HG02588 (cell line): ENCODE measurements at regions not wholly inside any gene's neighbourhood (a gene's known extent, or its start where the extent isn't known, plus 50 kb on each side); places are given as distances from the start of the nearest gene placed in this dataset.
"Not testable (repeated sequence)": the region's sequence is repeated elsewhere in the genome, so short reads cannot be mapped to it uniquely, and the experiment has no call there.

Source experiments
- ATAC-seq: cut with Tn5 transposase; IDR thresholded peaks from one replicate; pipeline ENCODE4 v1.9.1; 2021; ENCODE audit warnings: mild to moderate bottlenecking, moderate library complexity; ENCODE audit not compliant: unreplicated experiment

- ATAC-seq, result no peak
These were observed 49.9 kb upstream of the GAS1 start for GRCh38 chr9:86997156-86997555.

- no peak for ATAC-seq
These were observed 50.6 kb upstream of the GAS1 start for GRCh38 chr9:86997951-86998350.

GRCh38 chr9:87002517-87002916 lies 55.2 kb upstream of the GAS1 start:
- ATAC-seq, result no peak

GRCh38 chr9:87004016-87004415 lies 56.7 kb upstream of the GAS1 start:
- ATAC-seq, result no peak

- ATAC-seq, result no peak
These were observed 59.6 kb upstream of the GAS1 start for GRCh38 chr9:87006956-87007355.

- no peak for ATAC-seq
These were observed 60.5 kb upstream of the GAS1 start for GRCh38 chr9:87007711-87008366.

GRCh38 chr9:87008667-87009066 lies 61.4 kb upstream of the GAS1 start:
- no peak for ATAC-seq

GRCh38 chr9:87010626-87011025 lies 63.3 kb upstream of the GAS1 start:
- ATAC-seq, result no peak

- ATAC-seq, result no peak
These were observed 64.2 kb upstream of the GAS1 start for GRCh38 chr9:87011551-87011950.

GRCh38 chr9:87013490-87013889 lies 66.2 kb upstream of the GAS1 start:
- ATAC-seq, result no peak

- no peak for ATAC-seq
These were observed 67.1 kb upstream of the GAS1 start for GRCh38 chr9:87014436-87014835.

GRCh38 chr9:87016681-87017080 lies 69.4 kb upstream of the GAS1 start:
- ATAC-seq, result no peak

GRCh38 chr9:87020169-87020950 lies 73.1 kb upstream of the GAS1 start:
- no peak for ATAC-seq

GRCh38 chr9:87022178-87022577 lies 74.9 kb upstream of the GAS1 start:
- ATAC-seq, result no peak

GRCh38 chr9:87026204-87026603 lies 78.9 kb upstream of the GAS1 start:
- no peak for ATAC-seq

- not testable (repeated sequence) for ATAC-seq
These were observed 81.5 kb upstream of the GAS1 start for GRCh38 chr9:87028836-87029235.

- ATAC-seq, result no peak
These were observed 82.6 kb upstream of the GAS1 start for GRCh38 chr9:87029905-87030304.

GRCh38 chr9:87034841-87035240 lies 87.5 kb upstream of the GAS1 start:
- ATAC-seq, result no peak

GRCh38 chr9:87035879-87036278 lies 88.6 kb upstream of the GAS1 start:
- no peak for ATAC-seq

GRCh38 chr9:87036506-87036905 lies 89.2 kb upstream of the GAS1 start:
- ATAC-seq, result no peak

- ATAC-seq, result no peak
These were observed 92.6 kb upstream of the GAS1 start for GRCh38 chr9:87039809-87040392.

GRCh38 chr9:87040410-87041009 lies 93.2 kb upstream of the GAS1 start:
- ATAC-seq, result no peak
